NB4 (cell line): ENCODE measurements at regions not wholly inside any gene's neighbourhood (a gene's known extent, or its start where the extent isn't known, plus 50 kb on each side); places are given as distances from the start of the nearest gene placed in this dataset.

Experiments used
- CTCF ChIP-seq: IDR thresholded peaks from one replicate; pipeline ENCODE4 v1.5.1; 2012; ENCODE audit warnings: low read depth, low read length
- POLR2A ChIP-seq: IDR thresholded peaks from 2 replicates; pipeline ENCODE4 v1.6.1; 2011; ENCODE audit warnings: mild to moderate bottlenecking; ENCODE audit not compliant: insufficient read length; ENCODE audit errors: extremely low read depth

- TF ChIP-seq POLR2A = no peak
- TF ChIP-seq CTCF = no peak
Measured at GRCh38 chr5:153118018-153118417, 372.5 kb upstream of the GRIA1 start.
